Panc1 (cell line): ENCODE measurements at regions not wholly inside any gene's neighbourhood (a gene's known extent, or its start where the extent isn't known, plus 50 kb on each side); places are given as distances from the start of the nearest gene placed in this dataset.

Experiments
- ATAC-seq: fragments of 200-7000 bp; cut with Tn5 transposase; 2 replicates; pipeline ENCODE4 v1.9.1; 2020; ENCODE audit warnings: mild to moderate bottlenecking, moderate library complexity
- BruUV-seq: library from RNA; stranded (reverse); fragments of 400-500 nt; replicated peaks from 2 replicates; lab custom pipeline; 2021; lab: Mats Ljungman, UMichigan
- CTCF ChIA-PET: fragments of 300-600 bp; sonication (Branson Sonifier 250); formaldehyde crosslinking; loops from one replicate; lab custom pipeline; 2022; ENCODE audit warnings: antibody characterized with exemption; lab: Charles Lee
- POLR2A ChIA-PET: fragments of 300-600 bp; sonication (Branson Sonifier 250); formaldehyde crosslinking; loops from one replicate; lab custom pipeline; 2022; ENCODE audit warnings: antibody characterized with exemption; lab: Charles Lee
- DNase-seq: peaks from one replicate; pipeline ENCODE4 v3.0.0-alpha.2; 2010; ENCODE audit warnings: low read depth, low spot score
- H3K27ac ChIP-seq: 2 replicates; pipeline ENCODE4 v1.5.1; 2011; ENCODE audit warnings: mild to moderate bottlenecking, low read length, inconsistent platforms
- H3K27me3 ChIP-seq: fragments of 200-500 bp; sonication (Bioruptor generic); 2 replicates; pipeline ENCODE4 v1.6.0; 2014; ENCODE audit warnings: low read length, inconsistent platforms; ENCODE audit not compliant: control insufficient read depth, insufficient read depth
- H3K36me3 ChIP-seq: fragments of 200-500 bp; sonication (Bioruptor generic); 2 replicates; pipeline ENCODE4 v1.5.1; 2014; ENCODE audit warnings: inconsistent platforms, mild to moderate bottlenecking, low read length, moderate library complexity; ENCODE audit not compliant: control insufficient read depth, insufficient read depth
- H3K4me1 ChIP-seq: 2 replicates; pipeline ENCODE4 v1.5.1; 2011; ENCODE audit warnings: inconsistent platforms, mild to moderate bottlenecking, low read length, moderate library complexity; ENCODE audit not compliant: control insufficient read depth, insufficient read depth
- H3K4me3 ChIP-seq, 2 experiments: 2 replicates each; pipeline ENCODE4 v1.5.1; 2011 to 2012; ENCODE audit warnings: low read depth in 2 of 2, low read length in 2 of 2, mild to moderate bottlenecking in 2 of 2, inconsistent platforms in 1 of 2, moderate library complexity in 1 of 2
- H3K9me3 ChIP-seq: fragments of 200-500 bp; sonication (Bioruptor generic); 2 replicates; pipeline ENCODE4 v1.5.1; 2014; ENCODE audit warnings: low read depth, mild to moderate bottlenecking, inconsistent platforms, low read length, moderate library complexity; ENCODE audit not compliant: control insufficient read depth, insufficient read depth
- POLR2AphosphoS5 ChIP-seq: IDR thresholded peaks from 2 replicates; pipeline ENCODE4 v1.6.1; 2012; ENCODE audit warnings: mild to moderate bottlenecking, low read depth, low read length, moderate library complexity
- SIN3A ChIP-seq: IDR thresholded peaks from 2 replicates; pipeline ENCODE4 v1.6.1; 2012; ENCODE audit warnings: low read depth, mild to moderate bottlenecking, low read length, moderate library complexity, borderline replicate concordance; ENCODE audit not compliant: insufficient read depth
- TCF7L2 ChIP-seq: IDR thresholded peaks from 2 replicates; pipeline ENCODE4 v1.6.1; 2011; ENCODE audit warnings: mild to moderate bottlenecking, low read depth, low read length, inconsistent platforms
- in situ Hi-C: cut with HindIII; loops from 2 replicates; pipeline ENCODE4 v1.10.0; 2016; ENCODE audit warnings: low sequenced_read_pairs, low pct_unique_long_range_greater_than_20kb
- intact Hi-C: fragments of 100-400 bp; cut with micrococcal nuclease; formaldehyde crosslinking; loops from one replicate; pipeline ENCODE4 v1.10.0; 2022; ENCODE audit not compliant: unreplicated experiment
- TF ChIP-seq, protein P1 (sequence below), 2 experiments: IDR thresholded peaks; 2 replicates each; pipeline ENCODE4 v1.6.1; 2011 to 2012; ENCODE audit warnings: low read depth in 2 of 2, control low read depth in 1 of 2, low read length in 1 of 2, mild to moderate bottlenecking in 1 of 2, moderate library complexity in 1 of 2; ENCODE audit not compliant: insufficient read depth in 1 of 2
- TF ChIP-seq, protein P2 (sequence below): fragments of 450-650 bp; IDR thresholded peaks from 2 replicates; pipeline ENCODE4 v1.5.1; 2017; ENCODE audit warnings: mild to moderate bottlenecking

DNA sequence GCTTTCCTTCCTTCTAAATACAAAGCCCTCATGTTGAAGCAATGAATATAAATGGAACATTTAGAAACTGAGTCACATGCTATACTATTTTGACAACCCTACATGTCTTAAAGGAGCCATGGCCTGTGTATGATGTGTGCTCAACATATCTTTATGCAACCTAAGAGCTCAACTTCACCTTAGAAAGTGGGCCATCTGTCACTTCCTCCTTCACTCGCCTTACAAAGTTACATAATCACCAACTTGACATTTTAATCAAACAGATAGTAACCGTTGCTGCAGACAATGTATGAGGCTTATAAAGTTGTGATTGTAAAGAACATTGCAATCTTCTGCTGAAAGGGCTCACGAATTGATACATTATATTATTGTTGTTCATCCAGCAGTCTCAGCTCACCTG lies 163.6 kb downstream of the SERPINI1 start:
- TF ChIP-seq, protein P1, sequence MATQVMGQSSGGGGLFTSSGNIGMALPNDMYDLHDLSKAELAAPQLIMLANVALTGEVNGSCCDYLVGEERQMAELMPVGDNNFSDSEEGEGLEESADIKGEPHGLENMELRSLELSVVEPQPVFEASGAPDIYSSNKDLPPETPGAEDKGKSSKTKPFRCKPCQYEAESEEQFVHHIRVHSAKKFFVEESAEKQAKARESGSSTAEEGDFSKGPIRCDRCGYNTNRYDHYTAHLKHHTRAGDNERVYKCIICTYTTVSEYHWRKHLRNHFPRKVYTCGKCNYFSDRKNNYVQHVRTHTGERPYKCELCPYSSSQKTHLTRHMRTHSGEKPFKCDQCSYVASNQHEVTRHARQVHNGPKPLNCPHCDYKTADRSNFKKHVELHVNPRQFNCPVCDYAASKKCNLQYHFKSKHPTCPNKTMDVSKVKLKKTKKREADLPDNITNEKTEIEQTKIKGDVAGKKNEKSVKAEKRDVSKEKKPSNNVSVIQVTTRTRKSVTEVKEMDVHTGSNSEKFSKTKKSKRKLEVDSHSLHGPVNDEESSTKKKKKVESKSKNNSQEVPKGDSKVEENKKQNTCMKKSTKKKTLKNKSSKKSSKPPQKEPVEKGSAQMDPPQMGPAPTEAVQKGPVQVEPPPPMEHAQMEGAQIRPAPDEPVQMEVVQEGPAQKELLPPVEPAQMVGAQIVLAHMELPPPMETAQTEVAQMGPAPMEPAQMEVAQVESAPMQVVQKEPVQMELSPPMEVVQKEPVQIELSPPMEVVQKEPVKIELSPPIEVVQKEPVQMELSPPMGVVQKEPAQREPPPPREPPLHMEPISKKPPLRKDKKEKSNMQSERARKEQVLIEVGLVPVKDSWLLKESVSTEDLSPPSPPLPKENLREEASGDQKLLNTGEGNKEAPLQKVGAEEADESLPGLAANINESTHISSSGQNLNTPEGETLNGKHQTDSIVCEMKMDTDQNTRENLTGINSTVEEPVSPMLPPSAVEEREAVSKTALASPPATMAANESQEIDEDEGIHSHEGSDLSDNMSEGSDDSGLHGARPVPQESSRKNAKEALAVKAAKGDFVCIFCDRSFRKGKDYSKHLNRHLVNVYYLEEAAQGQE (IDR thresholded peaks at IDR 0.05; ENCODE audit: insufficient read depth in 1 of 2, low read depth in 2 of 2, low read length in 1 of 2): no peak
- TF ChIP-seq POLR2AphosphoS5: no peak
- TF ChIP-seq, protein P2, sequence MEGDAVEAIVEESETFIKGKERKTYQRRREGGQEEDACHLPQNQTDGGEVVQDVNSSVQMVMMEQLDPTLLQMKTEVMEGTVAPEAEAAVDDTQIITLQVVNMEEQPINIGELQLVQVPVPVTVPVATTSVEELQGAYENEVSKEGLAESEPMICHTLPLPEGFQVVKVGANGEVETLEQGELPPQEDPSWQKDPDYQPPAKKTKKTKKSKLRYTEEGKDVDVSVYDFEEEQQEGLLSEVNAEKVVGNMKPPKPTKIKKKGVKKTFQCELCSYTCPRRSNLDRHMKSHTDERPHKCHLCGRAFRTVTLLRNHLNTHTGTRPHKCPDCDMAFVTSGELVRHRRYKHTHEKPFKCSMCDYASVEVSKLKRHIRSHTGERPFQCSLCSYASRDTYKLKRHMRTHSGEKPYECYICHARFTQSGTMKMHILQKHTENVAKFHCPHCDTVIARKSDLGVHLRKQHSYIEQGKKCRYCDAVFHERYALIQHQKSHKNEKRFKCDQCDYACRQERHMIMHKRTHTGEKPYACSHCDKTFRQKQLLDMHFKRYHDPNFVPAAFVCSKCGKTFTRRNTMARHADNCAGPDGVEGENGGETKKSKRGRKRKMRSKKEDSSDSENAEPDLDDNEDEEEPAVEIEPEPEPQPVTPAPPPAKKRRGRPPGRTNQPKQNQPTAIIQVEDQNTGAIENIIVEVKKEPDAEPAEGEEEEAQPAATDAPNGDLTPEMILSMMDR: no peak
- TF ChIP-seq SIN3A: no peak
- no peak for TF ChIP-seq TCF7L2
- Histone ChIP-seq H3K27me3 (peaks cover 2% of the 10 kb centered on the region; the same call in 1 of the 2 replicates), H3K36me3 (no peaks in the 10 kb centered on the region), H3K27ac (no peak overlapping the region), H3K9me3 (no peaks in the 10 kb centered on the region), H3K4me1 (no peaks in the 10 kb centered on the region), H3K4me3 (no peak overlapping the region)
- BruUV-seq: no TSS peak
- in situ Hi-C loops (no loop called here), intact Hi-C loops (no loop called here)
- no peak for DNase-seq
- ChIA-PET CTCF (no interaction called here), POLR2A (no interaction called here)
- ATAC-seq: no peak

DNA sequence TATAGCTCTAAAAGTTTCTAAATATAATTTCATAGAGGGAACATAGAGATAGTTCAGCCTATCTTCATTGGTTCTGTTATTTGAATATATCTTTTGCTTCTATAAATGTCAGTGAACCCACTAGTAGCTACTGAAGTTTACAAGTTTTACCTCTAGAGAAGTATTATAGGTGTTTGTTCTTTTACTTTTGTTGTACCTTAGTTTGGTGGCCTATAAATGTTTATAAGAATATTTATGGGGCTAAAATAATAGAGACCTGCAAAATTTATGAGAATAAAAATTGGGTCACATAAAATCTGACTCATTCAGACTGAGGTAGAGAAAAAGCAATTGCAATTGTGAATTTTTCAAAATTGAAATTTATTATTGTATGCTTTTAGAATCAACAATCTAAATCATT lies 162.6 kb downstream of the SERPINI1 start:
- in situ Hi-C loops: no loop called here
- H3K36me3 ChIP-seq: no peaks in the 10 kb centered on the region
- POLR2A ChIA-PET: no interaction called here
- H3K4me3 ChIP-seq: no peak overlapping the region
- no peak for DNase-seq
- no peaks in the 10 kb centered on the region for H3K4me1 ChIP-seq
- no peak overlapping the region for H3K27ac ChIP-seq
- H3K27me3 ChIP-seq: no peaks in the 10 kb centered on the region
- BruUV-seq: no TSS peak
- no peak for ATAC-seq
- no peaks in the 10 kb centered on the region for H3K9me3 ChIP-seq
- CTCF ChIA-PET: no interaction called here
- intact Hi-C loops: no loop called here
- TF ChIP-seq, protein P1 (IDR thresholded peaks at IDR 0.05; ENCODE audit: insufficient read depth in 1 of 2, low read depth in 2 of 2, low read length in 1 of 2): no peak
- no peak for TF ChIP-seq POLR2AphosphoS5
- no peak for TF ChIP-seq SIN3A
- TF ChIP-seq TCF7L2: no peak
- TF ChIP-seq, protein P2: no peak
